ENCODE measurements at regions not wholly inside any gene's neighbourhood (a gene's known extent, or its start where the extent isn't known, plus 50 kb on each side); places are given as distances from the start of the nearest gene placed in this dataset.

DNA sequence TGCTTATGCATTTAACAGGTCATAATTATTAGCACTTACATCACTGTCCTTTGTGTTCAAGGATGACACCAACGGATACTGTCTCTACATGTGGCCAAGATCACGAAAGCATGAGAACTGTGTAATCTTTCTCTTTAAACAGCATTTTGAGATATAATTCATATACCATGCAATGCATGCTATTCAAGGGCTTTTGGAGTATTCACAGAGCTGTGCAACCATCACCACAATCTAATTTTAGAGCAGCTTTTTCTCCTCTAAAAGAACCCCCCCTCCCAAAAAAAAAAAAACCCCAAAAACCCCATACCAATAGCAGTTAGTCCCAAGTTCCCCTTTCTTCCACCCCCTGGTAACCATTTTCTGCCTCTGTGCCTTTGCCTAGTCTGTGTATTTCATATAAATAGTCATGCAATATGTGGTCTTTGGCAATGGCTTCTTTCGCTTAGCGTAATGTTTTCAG is 60.6 kb downstream of the SPRING1 start:
- TF ChIP-seq, protein P1, sequence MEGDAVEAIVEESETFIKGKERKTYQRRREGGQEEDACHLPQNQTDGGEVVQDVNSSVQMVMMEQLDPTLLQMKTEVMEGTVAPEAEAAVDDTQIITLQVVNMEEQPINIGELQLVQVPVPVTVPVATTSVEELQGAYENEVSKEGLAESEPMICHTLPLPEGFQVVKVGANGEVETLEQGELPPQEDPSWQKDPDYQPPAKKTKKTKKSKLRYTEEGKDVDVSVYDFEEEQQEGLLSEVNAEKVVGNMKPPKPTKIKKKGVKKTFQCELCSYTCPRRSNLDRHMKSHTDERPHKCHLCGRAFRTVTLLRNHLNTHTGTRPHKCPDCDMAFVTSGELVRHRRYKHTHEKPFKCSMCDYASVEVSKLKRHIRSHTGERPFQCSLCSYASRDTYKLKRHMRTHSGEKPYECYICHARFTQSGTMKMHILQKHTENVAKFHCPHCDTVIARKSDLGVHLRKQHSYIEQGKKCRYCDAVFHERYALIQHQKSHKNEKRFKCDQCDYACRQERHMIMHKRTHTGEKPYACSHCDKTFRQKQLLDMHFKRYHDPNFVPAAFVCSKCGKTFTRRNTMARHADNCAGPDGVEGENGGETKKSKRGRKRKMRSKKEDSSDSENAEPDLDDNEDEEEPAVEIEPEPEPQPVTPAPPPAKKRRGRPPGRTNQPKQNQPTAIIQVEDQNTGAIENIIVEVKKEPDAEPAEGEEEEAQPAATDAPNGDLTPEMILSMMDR (IDR thresholded peaks at IDR 0.05) = no peak
- TF ChIP-seq POLR2A (IDR thresholded peaks at IDR 0.05) (no peak), EP300 (IDR thresholded peaks at IDR 0.05) (no peak)

All from tibial nerve (tissue), 4 donors.